HCT116 (cell line): ENCODE measurements at regions not wholly inside any gene's neighbourhood (a gene's known extent, or its start where the extent isn't known, plus 50 kb on each side); places are given as distances from the start of the nearest gene placed in this dataset.

Experiments used
- ATAC-seq: fragments of 200-7000 bp; cut with Tn5 transposase; 2 replicates; pipeline ENCODE4 v1.9.1; 2020; ENCODE audit warnings: mild to moderate bottlenecking, moderate library complexity
- BruUV-seq: library from RNA; stranded (reverse); fragments of 400-500 nt; replicated peaks from 2 replicates; lab custom pipeline; 2021; lab: Mats Ljungman, UMichigan
- CTCF ChIA-PET: fragments of 300-600 bp; sonication (Branson Sonifier 250); formaldehyde crosslinking; loops from one replicate; lab custom pipeline; 2021; ENCODE audit warnings: antibody characterized with exemption; lab: Charles Lee
- POLR2A ChIA-PET: fragments of 300-600, 350-600 bp; sonication (Branson Sonifier 250); formaldehyde crosslinking; loops from one replicate; lab custom pipeline; 2021; ENCODE audit warnings: antibody characterized with exemption; lab: Charles Lee
- RAD21 ChIA-PET, 2 experiments: fragments of 300-600 bp; sonication (Branson Sonifier 250); formaldehyde crosslinking; loops; one replicate each; lab custom pipeline; 2023; ENCODE audit warnings: low total read pairs in 2 of 2; ENCODE audit not compliant: uncharacterized antibody in 2 of 2, unreplicated experiment in 2 of 2, low non-redundant PET in 1 of 2; lab: Charles Lee
- DNase-seq: peaks from one replicate; pipeline ENCODE4 v3.0.0-alpha.2; 2010; ENCODE audit warnings: low read depth, low spot score
- H2AFZ ChIP-seq: fragments of 200-600 bp; shearing (Covaris generic), sonication (generic); 2 replicates; pipeline ENCODE4 v1.6.1; 2017; ENCODE audit warnings: low read depth, mixed run types, mixed read lengths, antibody characterized with exemption, low read length; ENCODE audit not compliant: poor library complexity, severe bottlenecking
- H3K27ac ChIP-seq: 2 replicates; pipeline ENCODE4 v1.5.1; 2012; ENCODE audit warnings: low read depth, low read length
- H3K27me3 ChIP-seq: fragments of 200-600 bp; sonication (generic); 2 replicates; pipeline ENCODE4 v1.6.1; 2016; ENCODE audit warnings: mixed run types, low read length, mixed read lengths; ENCODE audit not compliant: insufficient read depth
- H3K36me3 ChIP-seq, 2 experiments: fragments of 200-500 bp in 1 of 2; fragments of 200-600 bp in 1 of 2; sonication (Bioruptor generic) in 1 of 2; sonication (generic) in 1 of 2; 2 replicates each; pipeline versions ENCODE4 v1.5.1 to v1.6.1; 2014 to 2016; ENCODE audit warnings: low read length in 2 of 2, inconsistent platforms in 1 of 2, mixed read lengths in 1 of 2, mixed run types in 1 of 2; ENCODE audit not compliant: insufficient read depth in 2 of 2, control insufficient read depth in 1 of 2
- H3K4me1 ChIP-seq, 2 experiments: fragments of 200-600 bp in 1 of 2; sonication (generic) in 1 of 2; 2 replicates each; pipeline versions ENCODE4 v1.5.1 to v1.6.1; 2012 to 2017; ENCODE audit warnings: low read length in 2 of 2, inconsistent platforms in 1 of 2, mild to moderate bottlenecking in 1 of 2, mixed read lengths in 1 of 2, mixed run types in 1 of 2, moderate library complexity in 1 of 2; ENCODE audit not compliant: insufficient read depth in 2 of 2, control insufficient read depth in 1 of 2
- H3K4me2 ChIP-seq: fragments of 200-600 bp; sonication (generic); 2 replicates; pipeline ENCODE4 v1.6.1; 2017; ENCODE audit warnings: mixed run types, low read length, mixed read lengths
- H3K4me3 ChIP-seq, 2 experiments: fragments of 200-600 bp in 1 of 2; sonication (generic) in 1 of 2; replicated peaks in 1 of 2; 2 replicates each; pipeline ENCODE4 v1.5.1; 2011 to 2016; ENCODE audit warnings: low read length in 2 of 2, control low read depth in 1 of 2, low read depth in 1 of 2, mild to moderate bottlenecking in 1 of 2, mixed read lengths in 1 of 2, mixed run types in 1 of 2
- H3K79me2 ChIP-seq: fragments of 200-600 bp; sonication (generic); 2 replicates; pipeline ENCODE4 v1.6.1; 2017; ENCODE audit warnings: mild to moderate bottlenecking, mixed run types, low read length, moderate library complexity, mixed read lengths; ENCODE audit not compliant: insufficient read depth
- H3K9ac ChIP-seq: fragments of 200-600 bp; sonication (generic); 2 replicates; pipeline ENCODE4 v1.6.1; 2016; ENCODE audit warnings: low read length, mixed read lengths
- H3K9me2 ChIP-seq: fragments of 200-600 bp; sonication (generic), shearing (Covaris generic); 2 replicates; pipeline ENCODE4 v1.6.1; 2017; ENCODE audit warnings: mixed run types, mild to moderate bottlenecking, moderate library complexity; ENCODE audit not compliant: insufficient read depth
- H3K9me3 ChIP-seq, 2 experiments: fragments of 200-500 bp in 1 of 2; fragments of 200-600 bp in 1 of 2; sonication (Bioruptor generic) in 1 of 2; sonication (generic) in 1 of 2; 2 replicates each; pipeline ENCODE4 v1.6.1; 2014 to 2017; ENCODE audit warnings: low read length in 2 of 2, mixed read lengths in 2 of 2, inconsistent platforms in 1 of 2, low read depth in 1 of 2, mild to moderate bottlenecking in 1 of 2, mixed run types in 1 of 2, moderate library complexity in 1 of 2; ENCODE audit not compliant: control insufficient read depth in 1 of 2, insufficient read depth in 1 of 2
- H4K20me1 ChIP-seq: fragments of 200-600 bp; sonication (generic), shearing (Covaris generic); 2 replicates; pipeline ENCODE4 v1.6.1; 2017; ENCODE audit warnings: mixed run types, mild to moderate bottlenecking, moderate library complexity; ENCODE audit not compliant: insufficient read depth
- CBX3 ChIP-seq: IDR thresholded peaks from 2 replicates; pipeline ENCODE4 v1.6.1; 2012; ENCODE audit warnings: low read depth
- CEBPB ChIP-seq: IDR thresholded peaks from 2 replicates; pipeline ENCODE4 v1.6.1; 2012; ENCODE audit warnings: low read depth
- EGR1 ChIP-seq: IDR thresholded peaks from 2 replicates; pipeline ENCODE4 v1.6.1; 2012; ENCODE audit warnings: low read depth
- ELF1 ChIP-seq: IDR thresholded peaks from 2 replicates; pipeline ENCODE4 v1.6.1; 2012; ENCODE audit warnings: low read depth, borderline replicate concordance
- EZH2 ChIP-seq: fragments of 200-600 bp; sonication (generic); IDR thresholded peaks from 2 replicates; pipeline ENCODE4 v1.6.1; 2017; ENCODE audit warnings: antibody characterized with exemption, mixed run types
- EZH2phosphoT487 ChIP-seq: fragments of 200-600 bp; IDR thresholded peaks from 2 replicates; pipeline ENCODE4 v1.6.1; 2018; ENCODE audit warnings: antibody characterized with exemption, borderline replicate concordance
- MAX ChIP-seq: IDR thresholded peaks from 2 replicates; pipeline ENCODE4 v1.6.1; 2012
- POLR2A ChIP-seq: IDR thresholded peaks from 2 replicates; pipeline ENCODE4 v1.7.0; 2011; ENCODE audit warnings: borderline replicate concordance; ENCODE audit not compliant: insufficient read depth, insufficient read length; ENCODE audit errors: extremely low read depth
- SP1 ChIP-seq: IDR thresholded peaks from 2 replicates; pipeline ENCODE4 v1.6.1; 2012; ENCODE audit warnings: low read depth
- YY1 ChIP-seq: IDR thresholded peaks from 2 replicates; pipeline ENCODE4 v1.6.1; 2011; ENCODE audit warnings: low read length, low read depth, moderate library complexity, mild to moderate bottlenecking; ENCODE audit not compliant: insufficient replicate concordance; ENCODE audit errors: extremely low read depth
- ZNF274 ChIP-seq: fragments of 200-500 bp; sonication (Bioruptor generic); IDR thresholded peaks from 2 replicates; pipeline ENCODE4 v1.6.1; 2014; ENCODE audit warnings: mild to moderate bottlenecking, low read depth, low read length, inconsistent platforms
- intact Hi-C: fragments of 100-400 bp; cut with micrococcal nuclease; formaldehyde crosslinking; loops from 2 replicates; pipeline ENCODE4 v1.10.0; 2022

- Histone ChIP-seq H3K4me3 (no peak overlapping the region), H3K9ac (no peak overlapping the region), H3K9me3 (no peaks in the 10 kb centered on the region), H4K20me1 (no peaks in the 10 kb centered on the region), H2AFZ (no peak overlapping the region), H3K79me2 (no peaks in the 10 kb centered on the region), H3K4me2 (no peak overlapping the region), H3K27ac (no peak overlapping the region), H3K27me3 (no peaks in the 10 kb centered on the region), H3K9me2 (no peaks in the 10 kb centered on the region), H3K36me3 (no peaks in the 10 kb centered on the region), H3K4me1 (peaks cover 19 to 30% of the 10 kb centered on the region in 2 experiments)
- TF ChIP-seq POLR2A: no peak
- POLR2A ChIA-PET: no interaction called here
- intact Hi-C loops: no loop called here
- no TSS peak for BruUV-seq
- no peak for DNase-seq
- RAD21 ChIA-PET: no interaction called here
- CTCF ChIA-PET: no interaction called here
- ATAC-seq: no peak
These were observed 267.9 kb downstream of the DLL1 start for GRCh38 chr6:170022827-170023619.

- ChIA-PET POLR2A (no interaction called here), RAD21 (no interaction called here), CTCF (no interaction called here)
- TF ChIP-seq EZH2phosphoT487 (no peak), CBX3 (no peak), YY1 (no peak), MAX (no peak), ELF1 (no peak), EGR1 (no peak), SP1 (no peak), EZH2 (no peak), ZNF274 (no peak), CEBPB (no peak)
- H3K4me3 ChIP-seq: no peak overlapping the region
- peaks cover 19 to 24% of the 10 kb centered on the region in 2 experiments for H3K4me1 ChIP-seq
- H3K79me2 ChIP-seq: no peaks in the 10 kb centered on the region
- no peak for ATAC-seq
- BruUV-seq: no TSS peak
- H3K9ac ChIP-seq: no peak overlapping the region
- DNase-seq: no peak
- no peak overlapping the region for H2AFZ ChIP-seq
- no peaks in the 10 kb centered on the region for H3K9me2 ChIP-seq
- H3K4me2 ChIP-seq: no peak overlapping the region
- H4K20me1 ChIP-seq: no peaks in the 10 kb centered on the region
- no peaks in the 10 kb centered on the region for H3K9me3 ChIP-seq
- H3K36me3 ChIP-seq: no peaks in the 10 kb centered on the region
- H3K27me3 ChIP-seq: peaks cover 4% of the 10 kb centered on the region; the same call in 1 of the 2 replicates
- H3K27ac ChIP-seq: no peak overlapping the region
- intact Hi-C loops: no loop called here
These were observed 268.6 kb downstream of the DLL1 start for GRCh38 chr6:170022291-170022722.
